ENCODE measurements at regions not wholly inside any gene's neighbourhood (a gene's known extent, or its start where the extent isn't known, plus 50 kb on each side); places are given as distances from the start of the nearest gene placed in this dataset.

DNA sequence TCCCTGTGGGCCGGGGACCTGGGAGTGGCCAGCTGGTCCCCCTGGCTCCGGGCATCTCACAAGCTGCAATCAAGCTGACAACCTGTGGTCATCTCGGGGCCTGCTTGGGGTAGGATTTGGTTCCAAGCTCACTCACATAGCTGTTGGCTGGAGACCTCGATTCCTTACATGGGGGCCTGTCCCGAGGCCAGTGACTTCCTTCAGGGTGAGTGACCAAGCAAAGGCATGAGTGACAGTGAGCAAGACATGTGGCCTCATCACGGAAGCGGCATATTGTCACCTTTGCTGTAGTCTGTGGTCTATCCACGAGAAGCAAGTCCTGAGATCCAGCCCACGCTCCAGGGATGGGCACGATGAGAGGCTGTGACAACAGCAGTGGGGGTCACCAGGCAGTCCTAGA, 131.4 kb upstream of the ID2 start (continued):
- no peak for TF ChIP-seq NR1H2 (CRISPR knock-in tag; IDR thresholded peaks at IDR 0.05)
- no peak for TF ChIP-seq ZNF384 (IDR thresholded peaks at IDR 0.05; ENCODE audit: low read depth, low read length)

DNA sequence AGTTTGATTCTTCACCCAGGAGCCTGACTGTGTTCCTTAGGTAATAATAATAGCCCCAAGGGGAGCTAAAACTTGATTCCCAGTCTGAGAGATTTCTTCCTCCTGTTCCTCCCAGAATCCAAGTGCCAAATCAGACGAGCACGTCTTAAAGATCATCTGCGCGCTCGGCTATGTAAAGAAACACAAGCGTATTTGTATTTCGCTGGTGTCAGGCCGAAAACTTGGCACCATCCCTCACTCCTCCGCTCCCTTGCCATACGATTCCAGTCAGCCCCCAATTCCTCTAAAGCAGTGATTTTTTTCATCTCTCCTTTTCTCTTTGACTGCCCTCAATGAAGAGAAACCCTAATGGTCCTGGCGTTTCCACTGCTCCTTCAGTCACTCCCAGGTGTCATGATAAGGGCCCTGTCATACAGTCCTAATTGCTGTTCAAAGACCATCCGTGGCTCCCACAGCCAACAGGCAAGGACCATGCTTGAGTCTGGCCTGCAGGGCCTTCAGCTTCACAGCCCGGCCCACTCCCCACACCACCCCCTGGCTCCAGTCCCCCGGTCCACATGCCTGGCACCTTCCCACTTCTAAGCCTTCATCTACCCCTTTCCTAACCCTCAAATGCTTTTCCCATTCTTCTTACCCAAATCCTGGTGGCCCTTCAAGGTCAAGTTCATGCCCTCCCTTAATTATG, 130.8 kb upstream of the ID2 start:
- CTCF ChIA-PET (ENCODE audit: low intra/inter-chr PET ratio) = no interaction called here
- Histone ChIP-seq H4K20me1 (replicated peaks; ENCODE audit: control insufficient read depth, insufficient read depth, low read length) (no peaks in the 10 kb centered on the region), H3K27me3 (ENCODE audit: control insufficient read depth in 2 of 2, insufficient read depth in 2 of 2, low read length in 2 of 2) (peaks cover 0 to 7% of the 10 kb centered on the region in 2 experiments; a peak in 1 of 5 replicates), H3K27ac (ENCODE audit: extremely low read depth, low read depth, low read length) (no peak overlapping the region), H3K4me2 (ENCODE audit: insufficient read depth, low read length) (no peak overlapping the region), H3K4me1 (replicated peaks in 1 of 2; ENCODE audit: control insufficient read depth in 2 of 2, insufficient read depth in 2 of 2, low read length in 2 of 2) (peaks cover under 1 to 6% of the 10 kb centered on the region in 2 experiments; a peak in 3 of 5 replicates), H3K36me3 (ENCODE audit: control insufficient read depth, insufficient read depth, low read length) (no peaks in the 10 kb centered on the region), H3K9ac (ENCODE audit: insufficient read depth in 1 of 2, low read depth in 2 of 2, low read length in 2 of 2) (no peak overlapping the region), H2AFZ (ENCODE audit: low read depth, low read length) (no peak overlapping the region), H3K9me3 (replicated peaks; ENCODE audit: control insufficient read depth, insufficient read depth, low read depth, low read length) (no peaks in the 10 kb centered on the region), H3K79me2 (ENCODE audit: control insufficient read depth, insufficient read depth, low read length) (no peaks in the 10 kb centered on the region), H3K4me3 (no peak overlapping the region), H3K9me1 (ENCODE audit: control insufficient read depth, insufficient read depth, low read length) (no peaks in the 10 kb centered on the region)
- DNase-seq (ENCODE audit: extremely low read depth in 1 of 4, low spot score in 3 of 4) (no peak), FAIRE-seq (no peak), ATAC-seq (no peak)
- POLR2A ChIA-PET = interaction anchor here (0.6 to 2.7 kb wide), 3 partner anchors 14 to 135 kb away, joined by 3 to 9 read pairs (median 4); partner anchors contain the start of gene ID2
- intact Hi-C loops (cut with micrococcal nuclease) (no loop called here), in situ Hi-C loops (cut with MboI) (no loop called here)
- WGBS (ENCODE audit: insufficient coverage, low coverage, missing lambda C conversion rate) = 63% methylated on average over 13 of the region's 14 CpGs
- no TSS peak for BruUV-seq (replicated peaks)
- TF ChIP-seq, protein P1, sequence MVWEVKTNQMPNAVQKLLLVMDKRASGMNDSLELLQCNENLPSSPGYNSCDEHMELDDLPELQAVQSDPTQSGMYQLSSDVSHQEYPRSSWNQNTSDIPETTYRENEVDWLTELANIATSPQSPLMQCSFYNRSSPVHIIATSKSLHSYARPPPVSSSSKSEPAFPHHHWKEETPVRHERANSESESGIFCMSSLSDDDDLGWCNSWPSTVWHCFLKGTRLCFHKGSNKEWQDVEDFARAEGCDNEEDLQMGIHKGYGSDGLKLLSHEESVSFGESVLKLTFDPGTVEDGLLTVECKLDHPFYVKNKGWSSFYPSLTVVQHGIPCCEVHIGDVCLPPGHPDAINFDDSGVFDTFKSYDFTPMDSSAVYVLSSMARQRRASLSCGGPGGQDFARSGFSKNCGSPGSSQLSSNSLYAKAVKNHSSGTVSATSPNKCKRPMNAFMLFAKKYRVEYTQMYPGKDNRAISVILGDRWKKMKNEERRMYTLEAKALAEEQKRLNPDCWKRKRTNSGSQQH (CRISPR knock-in tag; IDR thresholded peaks at IDR 0.05) = no peak
- TF ChIP-seq HOXB6 (CRISPR knock-in tag; IDR thresholded peaks at IDR 0.05; ENCODE audit: borderline replicate concordance) = no peak
- TF ChIP-seq HSF4 (CRISPR knock-in tag; IDR thresholded peaks at IDR 0.05; ENCODE audit: borderline replicate concordance) = no peak
- TF ChIP-seq HNRNPUL1 (IDR thresholded peaks at IDR 0.05; ENCODE audit: low read length) = no peak
- no peak for TF ChIP-seq GTF3C2 (IDR thresholded peaks at IDR 0.05; ENCODE audit: borderline replicate concordance, extremely low read depth, insufficient read length)
- TF ChIP-seq TCF15 (CRISPR knock-in tag; IDR thresholded peaks at IDR 0.05) = no peak
- no peak for TF ChIP-seq ZHX1 (conservative IDR thresholded peaks at IDR 0.05; ENCODE audit: low read length)

Measured in K562 (cell line).